COLO668 (cell line): ENCODE measurements at regions not wholly inside any gene's neighbourhood (a gene's known extent, or its start where the extent isn't known, plus 50 kb on each side); places are given as distances from the start of the nearest gene placed in this dataset.

Source experiments
- DNase-seq: peaks from one replicate; lab custom pipeline; 2025; ENCODE audit not compliant: unreplicated experiment; lab: John Stamatoyannopoulos, UW

DNA sequence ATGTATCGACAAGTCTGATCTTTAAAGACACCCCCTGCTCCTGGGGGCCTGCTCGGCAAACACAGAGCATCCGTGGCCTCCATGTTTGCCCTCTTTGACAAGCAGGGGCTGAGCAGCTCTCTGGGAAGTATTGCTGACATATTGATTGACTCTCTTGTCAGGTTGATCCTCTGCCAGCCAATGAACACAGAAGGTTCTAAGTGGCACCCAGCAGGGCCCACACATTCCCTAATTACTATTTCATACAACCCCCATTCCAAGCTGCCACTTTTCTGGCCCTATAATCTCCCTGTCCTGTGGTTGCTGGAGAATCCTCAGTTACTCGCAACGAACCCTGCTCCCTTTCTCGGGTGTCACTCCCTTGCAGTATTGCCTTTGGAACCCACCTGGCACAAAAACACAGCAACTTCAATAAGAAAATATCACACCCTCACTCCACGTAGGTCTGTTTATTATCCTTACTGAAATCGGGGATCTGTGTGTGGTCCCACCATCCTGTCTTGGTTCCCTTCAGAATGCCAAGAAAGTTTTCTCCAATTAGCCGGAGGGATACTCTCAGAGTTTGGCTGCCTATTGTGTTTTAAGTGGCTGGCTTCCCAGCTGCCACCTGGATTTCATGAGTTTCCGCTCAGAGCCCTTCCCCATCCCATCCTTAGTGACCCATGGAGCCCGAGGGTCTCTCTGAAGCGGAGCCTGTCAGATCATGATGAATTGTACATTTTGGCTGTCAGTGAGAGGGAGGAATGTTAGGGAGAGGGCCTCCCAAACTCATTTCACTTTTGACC, 249.0 kb upstream of the WWC1 start:
- DNase-seq, result no peak

GRCh38 chr5:168046163-168046562, 245.3 kb upstream of the WWC1 start:
- no peak for DNase-seq

GRCh38 chr5:168047043-168047668, 244.3 kb upstream of the WWC1 start:
- DNase-seq, result peak; percentile 33

DNA sequence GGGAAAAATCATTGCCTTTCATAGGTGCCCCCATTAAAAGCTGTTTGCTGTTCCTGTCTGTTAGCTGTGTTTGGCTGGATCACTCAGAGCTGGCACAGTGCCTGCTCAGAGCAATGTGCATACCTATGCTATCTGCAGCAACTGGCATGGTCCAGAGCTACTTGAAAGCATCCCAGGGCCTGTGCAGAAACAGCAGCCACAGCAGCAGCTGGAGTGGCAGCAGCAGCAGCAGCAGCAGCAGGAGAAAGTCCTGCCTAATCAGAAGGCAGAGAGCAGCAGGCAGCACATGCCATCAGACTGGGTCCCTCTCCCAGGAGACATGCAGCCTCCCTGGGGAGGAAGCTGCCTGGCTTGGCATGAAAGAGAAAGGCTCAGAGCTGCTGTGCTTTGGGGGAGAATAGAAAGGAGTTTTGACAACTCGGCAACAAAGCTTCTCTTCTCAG, 243.8 kb upstream of the WWC1 start:
- no peak for DNase-seq

- DNase-seq, result no peak
These were observed 243.0 kb upstream of the WWC1 start for GRCh38 chr5:168048486-168048885.

- DNase-seq, result no peak
These were observed 238.8 kb upstream of the WWC1 start for GRCh38 chr5:168052686-168053085.

DNA sequence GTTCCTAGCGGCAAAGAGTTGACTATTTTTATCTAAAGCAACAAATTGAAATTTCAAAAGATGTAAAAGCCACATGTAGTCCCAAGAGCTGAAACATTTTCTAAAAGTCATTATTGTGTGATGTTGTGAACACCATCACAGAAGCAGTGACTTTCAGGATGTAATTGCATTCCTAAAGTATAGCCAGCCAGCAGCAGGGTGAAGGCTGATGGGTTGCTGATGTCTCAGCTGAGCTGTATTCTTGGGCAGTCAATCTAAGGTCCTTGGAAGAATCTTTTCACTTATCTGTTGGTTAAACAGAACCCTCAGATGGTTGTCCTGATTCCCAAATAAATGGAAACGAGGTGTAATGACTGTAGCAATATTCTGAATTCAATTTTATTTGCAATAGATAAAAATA, 237.4 kb upstream of the WWC1 start:
- DNase-seq, result no peak

DNA sequence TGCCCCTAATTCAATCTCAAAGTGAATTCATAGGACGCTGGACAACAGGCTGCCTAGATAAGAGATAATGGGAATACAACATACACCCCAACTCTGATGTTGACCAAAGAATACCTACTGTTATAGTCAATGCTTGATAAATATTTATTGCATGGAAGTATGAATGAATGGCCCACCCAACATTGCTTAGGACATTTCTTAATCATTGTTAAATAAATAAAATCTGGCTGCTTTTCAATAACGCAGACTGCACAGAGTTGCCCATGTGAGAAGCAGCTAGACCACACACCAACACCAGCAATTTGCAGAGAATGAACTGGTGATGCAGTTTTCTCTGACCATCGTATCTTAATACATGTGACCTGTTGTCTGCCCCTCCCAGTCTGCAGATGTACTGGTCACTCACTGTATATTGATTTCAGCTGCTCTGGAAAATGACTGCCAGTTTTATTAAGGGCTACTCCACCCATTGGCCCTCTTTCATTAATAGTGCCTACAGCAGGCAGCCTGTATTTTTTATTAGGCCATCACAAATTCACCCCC, 236.2 kb upstream of the WWC1 start:
- DNase-seq, result no peak

DNA sequence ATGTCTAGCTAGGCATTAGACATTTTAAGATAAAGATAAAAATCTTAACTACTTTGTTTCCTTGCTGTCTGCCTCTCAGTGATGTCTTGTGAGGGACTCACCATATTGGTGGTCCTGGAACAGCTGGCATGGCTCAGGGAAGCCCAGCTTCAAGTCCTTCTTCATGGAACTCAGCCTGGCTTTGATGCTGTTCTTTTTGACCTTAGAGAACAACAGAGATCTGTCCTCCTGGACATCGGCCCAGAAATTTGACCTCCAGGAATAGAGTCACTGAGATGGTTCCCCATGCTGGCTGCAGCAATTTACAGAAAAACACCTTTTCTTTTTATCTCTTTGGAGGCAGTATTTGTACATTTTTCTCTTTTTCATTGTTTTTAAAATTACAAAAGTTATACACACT, 235.5 kb upstream of the WWC1 start:
- DNase-seq, result no peak

- no peak for DNase-seq
These were observed 234.8 kb upstream of the WWC1 start for GRCh38 chr5:168056499-168057182.

DNA sequence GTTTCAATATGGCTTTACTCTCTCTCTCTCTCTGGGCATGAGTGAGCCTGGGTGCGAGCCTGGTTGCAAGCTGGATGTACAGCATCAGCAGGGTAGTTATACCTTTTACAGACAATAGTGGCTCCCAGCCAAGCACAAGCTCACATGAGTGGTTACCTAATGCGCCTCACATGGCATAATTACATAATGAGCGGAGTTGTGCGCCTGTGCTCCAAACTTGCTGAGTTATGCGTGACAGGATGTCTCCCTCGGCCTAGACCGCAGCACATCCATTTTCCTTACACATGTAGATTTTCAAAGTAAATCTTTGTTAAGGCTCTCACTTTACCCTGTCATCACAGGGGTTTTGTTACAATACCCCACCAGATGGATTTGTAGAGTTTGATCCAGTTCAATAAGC, 233.5 kb upstream of the WWC1 start:
- DNase-seq, result no peak

- DNase-seq, result no peak
These were observed 232.3 kb upstream of the WWC1 start for GRCh38 chr5:168059131-168059530.

DNA sequence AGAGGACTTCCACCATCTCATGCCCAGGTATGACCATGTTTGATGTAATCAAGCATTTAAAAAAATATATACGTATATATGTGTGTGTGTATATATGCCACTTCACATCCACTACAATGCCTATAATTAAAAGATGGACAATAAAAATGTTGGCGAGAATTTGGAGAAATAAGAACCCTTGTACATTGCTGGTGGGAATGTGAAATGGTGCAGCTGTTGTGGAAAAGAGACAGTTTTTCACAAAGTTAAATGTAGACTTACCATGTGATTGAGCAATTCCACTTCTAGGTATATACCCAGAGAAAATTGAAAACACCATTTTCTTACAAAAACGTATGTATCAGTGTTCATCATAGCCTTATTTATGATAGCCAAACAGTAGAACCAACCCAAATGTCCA, 229.2 kb upstream of the WWC1 start:
- DNase-seq, result no peak

GRCh38 chr5:168064457-168064856, 227.0 kb upstream of the WWC1 start:
- no peak for DNase-seq

- no peak for DNase-seq
These were observed 226.4 kb upstream of the WWC1 start for GRCh38 chr5:168064933-168065622.

GRCh38 chr5:168066536-168067208, 224.8 kb upstream of the WWC1 start:
- DNase-seq, result no peak

- DNase-seq, result no peak
These were observed 220.7 kb upstream of the WWC1 start for GRCh38 chr5:168070761-168071160.

GRCh38 chr5:168072665-168073064, 218.8 kb upstream of the WWC1 start:
- DNase-seq, result no peak

- no peak for DNase-seq
These were observed 218.1 kb upstream of the WWC1 start for GRCh38 chr5:168073311-168073710.

- DNase-seq, result no peak
These were observed 217.2 kb upstream of the WWC1 start for GRCh38 chr5:168073991-168074800.
